ENCODE measurements at regions not wholly inside any gene's neighbourhood (a gene's known extent, or its start where the extent isn't known, plus 50 kb on each side); places are given as distances from the start of the nearest gene placed in this dataset.

DNA sequence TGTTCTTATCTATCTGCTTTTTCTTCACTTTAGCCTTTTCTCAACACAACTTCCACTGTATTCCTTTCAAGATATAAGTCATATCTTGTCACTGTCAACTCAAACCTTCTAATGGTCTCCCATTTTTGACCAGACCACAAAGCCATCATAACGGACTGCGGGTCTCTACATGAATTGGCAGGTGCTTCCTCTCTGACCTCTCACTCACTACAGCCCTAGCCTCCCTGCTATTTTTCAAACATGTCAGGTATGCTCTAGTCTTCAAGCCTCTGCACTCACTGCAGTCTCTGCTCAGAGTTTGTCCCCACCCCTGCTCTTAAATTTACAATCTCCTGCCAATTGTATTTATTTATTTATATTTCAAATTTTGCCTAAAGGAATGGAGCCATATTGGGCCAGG is 858.1 kb downstream of the TRIB2 start:
- no peak for DNase-seq (ENCODE audit: low read depth in 1 of 2, low spot score in 1 of 2)
- ChIA-PET CTCF (no interaction called here), POLR2A (no interaction called here)
- H3K27ac ChIP-seq, result no peak overlapping the region
- H3K9me3 ChIP-seq, result peaks cover 4% of the 10 kb centered on the region; the same call in 2 of the 3 replicates
- no peak for ATAC-seq
- no peak for FAIRE-seq
- no peak overlapping the region for H3K4me3 ChIP-seq
- 9% methylated on average over 2 of the region's 2 CpGs for WGBS (ENCODE audit: missing lambda C conversion rate)
- no peak overlapping the region for H3K4me2 ChIP-seq
- no peaks in the 10 kb centered on the region for H3K4me1 ChIP-seq
- TF ChIP-seq, protein P1, sequence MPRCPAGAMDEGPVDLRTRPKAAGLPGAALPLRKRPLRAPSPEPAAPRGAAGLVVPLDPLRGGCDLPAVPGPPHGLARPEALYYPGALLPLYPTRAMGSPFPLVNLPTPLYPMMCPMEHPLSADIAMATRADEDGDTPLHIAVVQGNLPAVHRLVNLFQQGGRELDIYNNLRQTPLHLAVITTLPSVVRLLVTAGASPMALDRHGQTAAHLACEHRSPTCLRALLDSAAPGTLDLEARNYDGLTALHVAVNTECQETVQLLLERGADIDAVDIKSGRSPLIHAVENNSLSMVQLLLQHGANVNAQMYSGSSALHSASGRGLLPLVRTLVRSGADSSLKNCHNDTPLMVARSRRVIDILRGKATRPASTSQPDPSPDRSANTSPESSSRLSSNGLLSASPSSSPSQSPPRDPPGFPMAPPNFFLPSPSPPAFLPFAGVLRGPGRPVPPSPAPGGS (IDR thresholded peaks at IDR 0.05), result no peak
- TF ChIP-seq EHF (CRISPR knock-in tag; IDR thresholded peaks at IDR 0.05), result no peak
- TF ChIP-seq TFCP2L1 (CRISPR knock-in tag; IDR thresholded peaks at IDR 0.05), result no peak
- TF ChIP-seq, protein P2, sequence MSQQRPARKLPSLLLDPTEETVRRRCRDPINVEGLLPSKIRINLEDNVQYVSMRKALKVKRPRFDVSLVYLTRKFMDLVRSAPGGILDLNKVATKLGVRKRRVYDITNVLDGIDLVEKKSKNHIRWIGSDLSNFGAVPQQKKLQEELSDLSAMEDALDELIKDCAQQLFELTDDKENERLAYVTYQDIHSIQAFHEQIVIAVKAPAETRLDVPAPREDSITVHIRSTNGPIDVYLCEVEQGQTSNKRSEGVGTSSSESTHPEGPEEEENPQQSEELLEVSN (IDR thresholded peaks at IDR 0.05; ENCODE audit: borderline replicate concordance, low read depth), result no peak
- no peak for TF ChIP-seq KDM5A (IDR thresholded peaks at IDR 0.05)
- no peak for TF ChIP-seq EP300 (IDR thresholded peaks at IDR 0.05)
- TF ChIP-seq, protein P3, sequence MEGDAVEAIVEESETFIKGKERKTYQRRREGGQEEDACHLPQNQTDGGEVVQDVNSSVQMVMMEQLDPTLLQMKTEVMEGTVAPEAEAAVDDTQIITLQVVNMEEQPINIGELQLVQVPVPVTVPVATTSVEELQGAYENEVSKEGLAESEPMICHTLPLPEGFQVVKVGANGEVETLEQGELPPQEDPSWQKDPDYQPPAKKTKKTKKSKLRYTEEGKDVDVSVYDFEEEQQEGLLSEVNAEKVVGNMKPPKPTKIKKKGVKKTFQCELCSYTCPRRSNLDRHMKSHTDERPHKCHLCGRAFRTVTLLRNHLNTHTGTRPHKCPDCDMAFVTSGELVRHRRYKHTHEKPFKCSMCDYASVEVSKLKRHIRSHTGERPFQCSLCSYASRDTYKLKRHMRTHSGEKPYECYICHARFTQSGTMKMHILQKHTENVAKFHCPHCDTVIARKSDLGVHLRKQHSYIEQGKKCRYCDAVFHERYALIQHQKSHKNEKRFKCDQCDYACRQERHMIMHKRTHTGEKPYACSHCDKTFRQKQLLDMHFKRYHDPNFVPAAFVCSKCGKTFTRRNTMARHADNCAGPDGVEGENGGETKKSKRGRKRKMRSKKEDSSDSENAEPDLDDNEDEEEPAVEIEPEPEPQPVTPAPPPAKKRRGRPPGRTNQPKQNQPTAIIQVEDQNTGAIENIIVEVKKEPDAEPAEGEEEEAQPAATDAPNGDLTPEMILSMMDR (IDR thresholded peaks at IDR 0.05), result no peak
- TF ChIP-seq GATA3 (IDR thresholded peaks at IDR 0.05; ENCODE audit: borderline replicate concordance), result no peak
- TF ChIP-seq, protein P4, sequence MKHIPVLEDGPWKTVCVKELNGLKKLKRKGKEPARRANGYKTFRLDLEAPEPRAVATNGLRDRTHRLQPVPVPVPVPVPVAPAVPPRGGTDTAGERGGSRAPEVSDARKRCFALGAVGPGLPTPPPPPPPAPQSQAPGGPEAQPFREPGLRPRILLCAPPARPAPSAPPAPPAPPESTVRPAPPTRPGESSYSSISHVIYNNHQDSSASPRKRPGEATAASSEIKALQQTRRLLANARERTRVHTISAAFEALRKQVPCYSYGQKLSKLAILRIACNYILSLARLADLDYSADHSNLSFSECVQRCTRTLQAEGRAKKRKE (CRISPR knock-in tag; IDR thresholded peaks at IDR 0.05; ENCODE audit: low read depth), result no peak
- TF ChIP-seq KDM1A (IDR thresholded peaks at IDR 0.05; ENCODE audit: low read depth), result no peak
- no peak for TF ChIP-seq RAD21 (conservative IDR thresholded peaks at IDR 0.05 in 1 of 2, IDR thresholded peaks at IDR 0.05 in 1 of 2)
- TF ChIP-seq NFE2L2 (conservative IDR thresholded peaks at IDR 0.05; ENCODE audit: low read length), result no peak
- TF ChIP-seq NR3C1 (IDR thresholded peaks at IDR 0.05), result no peak
- TF ChIP-seq ZC3H11A (IDR thresholded peaks at IDR 0.05), result no peak
- no peak for TF ChIP-seq FOSL2 (IDR thresholded peaks at IDR 0.05)
- TF ChIP-seq FOSL2 (CRISPR knock-in tag; IDR thresholded peaks at IDR 0.05), result no peak
- TF ChIP-seq CHD2 (IDR thresholded peaks at IDR 0.05; ENCODE audit: low read length, partially characterized antibody), result no peak
- TF ChIP-seq HOXA7 (CRISPR knock-in tag; IDR thresholded peaks at IDR 0.05), result no peak

DNA sequence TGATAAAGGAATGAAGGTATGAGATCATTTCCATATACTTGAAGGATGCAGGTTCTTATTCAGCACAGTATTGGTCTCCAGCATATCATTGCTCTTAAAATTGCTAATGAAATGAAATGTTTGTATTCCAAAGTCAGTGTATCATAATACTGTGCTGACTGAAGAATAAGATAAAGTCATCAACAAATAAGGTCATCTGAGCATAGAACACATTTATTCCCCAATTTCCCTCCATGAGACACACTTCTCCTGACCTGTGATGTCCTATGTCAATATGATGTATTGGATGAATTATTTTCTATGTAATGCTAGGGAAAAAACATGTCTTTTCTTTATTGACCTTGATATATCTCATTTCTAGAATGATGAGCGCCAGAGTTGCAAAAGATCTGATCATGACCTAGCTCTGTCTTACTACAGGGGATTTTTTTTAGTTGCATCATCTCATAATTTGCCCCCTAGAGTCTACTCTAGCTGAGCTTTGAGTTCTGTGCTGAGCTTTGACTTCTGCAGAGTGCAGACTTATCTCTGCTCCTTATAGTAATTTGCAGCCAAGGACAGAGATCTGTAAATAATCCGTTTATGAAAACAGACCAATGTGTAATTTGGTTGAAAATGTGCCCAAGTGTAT is 859.8 kb downstream of the TRIB2 start:
- ChIA-PET CTCF (no interaction called here), POLR2A (no interaction called here)
- Histone ChIP-seq H3K4me2 (no peak overlapping the region), H3K9me3 (peaks cover 4% of the 10 kb centered on the region; the same call in 2 of the 3 replicates), H3K27ac (no peak overlapping the region), H3K4me1 (no peaks in the 10 kb centered on the region), H3K4me3 (no peak overlapping the region)
- no peak for FAIRE-seq
- no peak for ATAC-seq
- no peak for DNase-seq (ENCODE audit: low read depth in 1 of 2, low spot score in 1 of 2)
- TF ChIP-seq FOXS1 (CRISPR knock-in tag; IDR thresholded peaks at IDR 0.05) (no peak), CHD4 (IDR thresholded peaks at IDR 0.05; ENCODE audit: borderline replicate concordance) (no peak), ESRRA (IDR thresholded peaks at IDR 0.05; ENCODE audit: borderline replicate concordance, low read length) (no peak), ZNF302 (CRISPR knock-in tag; IDR thresholded peaks at IDR 0.05) (no peak), NR3C1 (IDR thresholded peaks at IDR 0.05) (no peak)
- 1% methylated on average over 2 of the region's 2 CpGs for WGBS (ENCODE audit: missing lambda C conversion rate)

Data from A549 (cell line).